Aorta (tissue), 5 donors: ENCODE measurements at regions not wholly inside any gene's neighbourhood (a gene's known extent, or its start where the extent isn't known, plus 50 kb on each side); places are given as distances from the start of the nearest gene placed in this dataset.
A peak's percentile ranks its signal among the peaks of the same experiment; 100 is the strongest.

Experiments used
- ATAC-seq: fragments of 200-7000 bp; cut with Tn5 transposase; one replicate; pipeline ENCODE4 v1.9.1; 2022; ENCODE audit warnings: moderate library complexity; ENCODE audit not compliant: low FRiP score
- DNase-seq, 2 donors: peaks; one replicate each; pipeline ENCODE4 v3.0.0-alpha.2; 2020
- H3K27ac ChIP-seq, 2 donors: one replicate each; pipeline ENCODE4 v1.5.1; 2013; ENCODE audit warnings: low read length in 2 of 2, mild to moderate bottlenecking in 2 of 2, moderate library complexity in 2 of 2, control low read depth in 1 of 2, inconsistent platforms in 1 of 2, low read depth in 1 of 2
- H3K27me3 ChIP-seq, 2 donors: one replicate each; pipeline ENCODE4 v1.6.1; 2013; ENCODE audit warnings: control low read depth in 1 of 2, low read length in 1 of 2, mild to moderate bottlenecking in 1 of 2, moderate library complexity in 1 of 2; ENCODE audit not compliant: insufficient read depth in 2 of 2, control insufficient read depth in 1 of 2
- H3K36me3 ChIP-seq, 2 donors: one replicate each; pipeline ENCODE4 v1.6.1; 2013; ENCODE audit warnings: control low read depth in 1 of 2, low read length in 1 of 2, mild to moderate bottlenecking in 1 of 2; ENCODE audit not compliant: insufficient read depth in 2 of 2, control insufficient read depth in 1 of 2
- H3K4me1 ChIP-seq, 2 donors: one replicate each; pipeline ENCODE4 v1.6.1; 2013; ENCODE audit warnings: low read length in 2 of 2, control low read depth in 1 of 2, mild to moderate bottlenecking in 1 of 2, moderate library complexity in 1 of 2; ENCODE audit not compliant: insufficient read depth in 2 of 2, control insufficient read depth in 1 of 2
- H3K4me3 ChIP-seq, 2 donors: one replicate each; pipeline ENCODE4 v1.5.1; 2013; ENCODE audit warnings: low read length in 2 of 2, control low read depth in 1 of 2, mild to moderate bottlenecking in 1 of 2
- H3K9me3 ChIP-seq: one replicate; pipeline ENCODE4 v1.6.1; 2013; ENCODE audit warnings: mild to moderate bottlenecking, low read length; ENCODE audit not compliant: control insufficient read depth
- WGBS, 2 donors: extraction: QIAGEN DNeasy Blood & Tissue Kit; methylation state at CpG; one replicate each; pipeline ENCODE4 v1.1.7; 2013; 5-methylcytosine and 5-hydroxymethylcytosine counted together
- intact Hi-C, 2 donors: fragments of 100-400 bp; cut with DNase I; formaldehyde crosslinking; loops; one replicate each; pipeline versions ENCODE4 v1.14.2 to v1.15.0; 2022
- donor health status: healthy with polysubstance abuse.
- donor health status: Bipolar disorder and iron deficiency.
- donor health status: DM: no; HTN: no; CAD: no.
- donor health status: DM: no; HTN: no; CAD: no.
- donor health status: DM: yes; HTN: yes; CAD: no.

DNA sequence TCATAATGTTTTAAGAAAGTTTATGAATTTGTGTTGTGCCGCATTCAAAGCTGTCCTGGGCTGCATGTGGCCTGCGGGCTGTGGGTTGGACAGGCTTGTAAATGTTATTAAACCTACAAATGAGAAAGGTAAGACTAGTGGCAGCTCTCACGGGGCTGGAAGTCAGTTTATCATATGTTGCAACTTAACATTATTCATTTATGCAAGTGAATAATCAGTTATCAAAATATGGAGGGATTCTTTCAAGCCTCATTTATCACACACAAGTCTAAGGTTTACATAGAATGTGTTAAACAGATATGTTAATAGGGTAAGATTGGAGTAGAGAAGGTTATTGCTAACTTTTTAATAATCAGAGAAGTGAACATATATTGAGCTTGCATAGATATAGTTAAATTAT, 442.5 kb upstream of the RGS6 start:
- ATAC-seq: no peak
- Histone ChIP-seq H3K27me3 (no peaks in the 10 kb centered on the region), H3K27ac (peak overlapping the region in 1 of 2 donors; percentile 82), H3K9me3 (no peaks in the 10 kb centered on the region), H3K4me1 (peaks cover 0 to 9% of the 10 kb centered on the region in 2 donors), H3K4me3 (no peak overlapping the region), H3K36me3 (no peaks in the 10 kb centered on the region)
- no peak for DNase-seq
- intact Hi-C loops: loop anchor here (5.0 to 10.0 kb wide), 3 partner anchors 42 to 365 kb away; no protein-coding TSS in a partner anchor
- 96 to 99% methylated on average over 3 of the region's 3 CpGs for WGBS, 2 donors

DNA sequence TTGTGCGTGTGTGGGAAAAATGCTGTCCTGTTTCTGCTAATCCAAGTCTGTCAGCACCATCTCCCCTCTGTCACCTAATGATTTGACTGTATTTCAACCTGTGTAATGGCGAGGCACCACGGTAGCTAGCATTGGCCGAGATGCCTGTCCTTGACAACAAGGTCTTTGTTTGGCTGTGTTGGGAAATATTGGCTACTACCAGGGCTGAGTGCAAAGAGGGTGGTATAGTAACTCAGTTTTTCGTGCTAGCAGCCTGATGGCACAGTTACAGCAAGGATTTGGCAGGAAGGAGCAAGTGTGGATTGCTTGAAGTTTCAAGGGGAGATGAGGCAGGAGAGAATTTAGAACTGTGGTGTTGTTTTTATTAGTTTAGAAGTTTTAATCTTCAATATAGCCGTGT, 440.3 kb upstream of the RGS6 start:
- WGBS, 2 donors: 50 to 53% methylated on average over 6 of the region's 6 CpGs
- DNase-seq: no peak
- no peak for ATAC-seq
- H3K27me3 ChIP-seq: no peaks in the 10 kb centered on the region
- H3K36me3 ChIP-seq: no peaks in the 10 kb centered on the region
- intact Hi-C loops: loop anchor here in 1 of 2 donors (10.0 kb wide), 1 partner anchor 367 kb away; no protein-coding TSS in a partner anchor
- H3K27ac ChIP-seq: no peak overlapping the region
- H3K4me3 ChIP-seq: no peak overlapping the region
- H3K4me1 ChIP-seq: peaks cover 0 to 6% of the 10 kb centered on the region in 2 donors
- H3K9me3 ChIP-seq: no peaks in the 10 kb centered on the region

DNA sequence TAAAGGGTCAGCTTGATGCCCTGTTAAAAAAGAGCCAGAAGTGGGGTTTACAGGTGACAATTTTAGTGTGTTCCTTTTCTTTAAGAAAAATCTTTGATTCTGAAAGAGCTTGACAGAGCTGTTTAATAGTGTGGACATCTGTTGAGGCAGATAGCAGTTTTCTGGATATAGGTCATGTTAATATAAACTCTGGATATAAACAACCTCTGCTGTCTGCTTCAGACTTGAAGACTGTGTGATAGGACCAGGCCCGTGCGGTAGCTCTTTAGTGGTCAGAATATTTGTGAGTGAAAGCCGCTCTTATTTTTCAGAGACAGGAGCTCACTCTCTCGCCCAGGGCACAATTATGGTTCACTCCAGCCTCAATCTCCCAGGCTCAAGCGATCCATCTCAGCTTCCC, 439.9 kb upstream of the RGS6 start:
- DNase-seq: no peak
- no peak overlapping the region for H3K27ac ChIP-seq
- peaks cover 0 to 5% of the 10 kb centered on the region in 2 donors for H3K4me1 ChIP-seq
- no peaks in the 10 kb centered on the region for H3K27me3 ChIP-seq
- H3K4me3 ChIP-seq: no peak overlapping the region
- intact Hi-C loops: loop anchor here in 1 of 2 donors (10.0 kb wide), 1 partner anchor 368 kb away; no protein-coding TSS in a partner anchor
- ATAC-seq: no peak
- WGBS, 2 donors: 89 to 96% methylated on average over 5 of the region's 5 CpGs
- H3K9me3 ChIP-seq: no peaks in the 10 kb centered on the region
- H3K36me3 ChIP-seq: no peaks in the 10 kb centered on the region

DNA sequence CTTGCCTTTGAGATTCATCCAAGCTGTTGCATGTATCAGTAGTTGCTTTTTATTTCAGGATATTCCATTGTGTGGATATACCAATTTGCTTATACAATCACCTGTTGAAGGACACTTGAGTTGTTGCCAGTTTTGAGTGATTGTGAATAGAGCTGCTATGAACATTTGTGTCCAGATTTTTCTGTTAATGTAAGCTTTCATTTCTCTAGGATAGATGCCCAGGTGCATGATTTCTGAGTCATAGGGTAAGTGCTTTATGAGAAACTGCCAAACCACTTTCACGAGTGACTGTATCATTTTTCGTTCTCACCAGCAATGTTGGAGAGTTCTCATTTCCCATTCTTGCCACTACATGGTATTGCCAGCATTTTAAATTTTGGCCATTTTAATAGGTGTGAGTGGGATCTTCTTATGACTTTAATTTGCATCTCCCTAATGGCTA, 434.6 kb upstream of the RGS6 start:
- H3K27me3 ChIP-seq: no peaks in the 10 kb centered on the region
- intact Hi-C loops: loop anchor here in 1 of 2 donors (10.0 kb wide), 1 partner anchor 373 kb away; no protein-coding TSS in a partner anchor
- no peaks in the 10 kb centered on the region for H3K9me3 ChIP-seq
- 4 to 6% methylated on average over 2 of the region's 2 CpGs for WGBS, 2 donors
- H3K4me1 ChIP-seq: peaks cover 4% of the 10 kb centered on the region in 2 donors
- no peak overlapping the region for H3K4me3 ChIP-seq
- no peaks in the 10 kb centered on the region for H3K36me3 ChIP-seq
- no peak overlapping the region for H3K27ac ChIP-seq
- ATAC-seq (no peak), DNase-seq (no peak)

DNA sequence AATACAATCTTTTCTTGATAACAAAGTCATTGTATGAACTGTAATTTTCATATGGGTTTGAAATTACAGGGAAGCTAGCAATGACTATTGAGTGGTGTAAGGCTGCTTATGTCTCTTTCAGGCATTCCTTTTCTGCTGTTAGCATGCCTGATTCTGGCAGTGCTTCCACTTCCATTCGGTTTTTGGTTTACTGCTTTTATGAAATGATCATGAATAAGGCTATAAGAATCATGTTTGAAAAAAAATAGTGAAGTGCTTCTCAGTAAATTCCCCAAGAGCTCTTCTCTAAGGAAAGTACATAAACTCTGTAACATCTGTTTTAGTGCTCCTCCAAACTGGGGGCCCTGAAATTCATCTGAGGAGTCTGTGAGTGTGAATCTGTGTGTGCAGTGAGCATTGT, 434.0 kb upstream of the RGS6 start:
- ATAC-seq (no peak), DNase-seq (no peak)
- Histone ChIP-seq H3K27ac (no peak overlapping the region), H3K4me3 (no peak overlapping the region), H3K9me3 (no peaks in the 10 kb centered on the region), H3K4me1 (peaks cover 4% of the 10 kb centered on the region in 2 donors), H3K36me3 (no peaks in the 10 kb centered on the region), H3K27me3 (no peaks in the 10 kb centered on the region)
- intact Hi-C loops: loop anchor here in 1 of 2 donors (10.0 kb wide), 1 partner anchor 373 kb away; no protein-coding TSS in a partner anchor
- WGBS, 2 donors: 7 to 13% methylated on average over 1 of the region's 1 CpG

DNA sequence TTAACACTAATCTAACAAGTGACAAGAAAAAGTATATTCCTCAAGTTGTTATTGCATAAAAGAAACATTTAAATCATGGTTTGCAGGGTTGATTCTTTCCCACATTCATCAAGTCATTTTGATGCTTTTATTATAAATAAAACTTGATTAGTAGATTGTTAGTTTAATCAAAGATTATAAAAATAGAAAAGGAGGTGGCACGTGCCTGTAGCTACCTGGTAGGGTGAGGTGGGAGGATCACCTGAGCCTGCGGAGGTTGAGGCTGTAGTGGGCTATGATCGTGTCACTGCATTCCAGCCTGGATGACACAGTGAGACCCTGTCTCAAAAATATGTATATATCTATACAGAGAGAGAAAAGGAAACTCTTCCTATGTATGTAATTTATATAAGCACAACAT, 433.2 kb upstream of the RGS6 start:
- Histone ChIP-seq H3K9me3 (no peaks in the 10 kb centered on the region), H3K4me3 (no peak overlapping the region), H3K27me3 (no peaks in the 10 kb centered on the region), H3K4me1 (peaks cover 4% of the 10 kb centered on the region in 2 donors), H3K27ac (no peak overlapping the region), H3K36me3 (no peaks in the 10 kb centered on the region)
- intact Hi-C loops: loop anchor here in 1 of 2 donors (10.0 kb wide), 1 partner anchor 374 kb away; no protein-coding TSS in a partner anchor
- no peak for ATAC-seq
- WGBS, 2 donors: 95 to 96% methylated on average over 3 of the region's 3 CpGs
- no peak for DNase-seq

DNA sequence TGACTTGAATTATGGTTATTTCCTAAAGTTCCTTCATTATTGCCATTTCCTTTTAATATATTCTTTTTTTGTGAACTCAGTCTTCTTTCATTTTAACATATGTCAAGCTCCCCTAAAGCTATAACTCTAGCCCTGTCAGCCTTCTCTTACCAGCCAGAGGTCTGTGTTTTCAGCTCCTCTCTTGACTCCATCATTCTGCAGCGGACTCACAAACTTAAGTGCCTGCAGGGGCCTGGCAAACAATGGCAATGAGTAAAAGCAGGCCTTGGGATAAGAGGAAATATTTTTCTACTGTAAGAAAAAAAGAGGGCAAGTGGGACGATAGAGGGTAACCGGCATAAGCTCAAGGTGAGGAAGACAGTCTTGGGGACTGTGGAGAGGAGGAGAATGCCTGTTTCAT, 424.5 kb upstream of the RGS6 start:
- H3K27ac ChIP-seq: no peak overlapping the region
- H3K9me3 ChIP-seq: no peaks in the 10 kb centered on the region
- H3K4me3 ChIP-seq: no peak overlapping the region
- H3K36me3 ChIP-seq: no peaks in the 10 kb centered on the region
- intact Hi-C loops: no loop called here
- no peaks in the 10 kb centered on the region for H3K27me3 ChIP-seq
- ATAC-seq (no peak), DNase-seq (no peak)
- 77 to 82% methylated on average over 3 of the region's 3 CpGs for WGBS, 2 donors
- no peaks in the 10 kb centered on the region for H3K4me1 ChIP-seq

DNA sequence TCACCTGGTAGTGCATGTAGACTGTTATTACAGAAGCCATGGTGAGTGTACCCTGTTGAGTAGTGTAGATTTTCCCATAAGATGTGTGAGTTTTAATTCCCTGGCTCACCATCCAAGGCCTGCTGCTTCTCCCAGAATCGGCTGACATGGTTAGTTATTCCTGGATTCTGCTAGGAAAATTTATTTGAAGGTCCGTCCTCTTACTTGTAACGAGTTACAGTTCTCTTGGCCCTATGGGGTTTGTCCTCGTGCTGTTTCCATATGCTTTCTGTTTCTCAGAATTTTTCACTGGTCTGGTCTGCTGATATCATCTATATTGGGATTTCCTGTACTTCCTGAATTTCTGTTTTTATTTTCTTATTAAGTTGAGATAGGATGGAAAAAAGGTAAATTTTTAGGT, 423.3 kb upstream of the RGS6 start:
- Histone ChIP-seq H3K27me3 (no peaks in the 10 kb centered on the region), H3K27ac (no peak overlapping the region), H3K4me3 (no peak overlapping the region), H3K36me3 (no peaks in the 10 kb centered on the region), H3K4me1 (no peaks in the 10 kb centered on the region), H3K9me3 (no peaks in the 10 kb centered on the region)
- intact Hi-C loops: no loop called here
- WGBS, 2 donors: 80 to 81% methylated on average over 4 of the region's 4 CpGs
- ATAC-seq (no peak), DNase-seq (no peak)

DNA sequence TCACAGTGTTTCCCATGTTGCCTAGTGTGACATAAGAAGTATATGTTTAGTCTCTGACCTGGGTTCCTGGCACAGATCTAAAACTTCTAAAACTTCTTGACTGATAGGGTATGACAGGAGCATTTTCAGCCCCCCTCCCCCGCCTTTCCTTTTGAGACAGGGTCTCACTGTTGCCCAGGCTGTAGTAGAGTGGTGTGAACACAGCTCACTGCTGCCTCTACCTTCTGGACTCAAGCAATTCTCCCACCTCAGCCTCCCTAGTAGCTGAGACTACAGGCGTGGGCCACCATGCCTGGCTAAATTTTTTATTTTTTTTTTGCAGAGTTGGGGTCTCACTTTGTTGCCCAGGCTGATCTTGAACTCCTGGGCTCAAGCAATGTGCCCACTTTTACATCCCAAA, 421.1 kb upstream of the RGS6 start:
- 98 to 99% methylated on average over 2 of the region's 2 CpGs for WGBS, 2 donors
- H3K9me3 ChIP-seq: no peaks in the 10 kb centered on the region
- H3K36me3 ChIP-seq: peaks cover 0 to 1% of the 10 kb centered on the region in 2 donors
- H3K4me1 ChIP-seq: no peaks in the 10 kb centered on the region
- no peaks in the 10 kb centered on the region for H3K27me3 ChIP-seq
- DNase-seq: no peak
- no peak for ATAC-seq
- no peak overlapping the region for H3K27ac ChIP-seq
- no peak overlapping the region for H3K4me3 ChIP-seq
- intact Hi-C loops: no loop called here
